Mucosa of rectum (tissue), 2 donors: ENCODE measurements at regions not wholly inside any gene's neighbourhood (a gene's known extent, or its start where the extent isn't known, plus 50 kb on each side); places are given as distances from the start of the nearest gene placed in this dataset.

Experiments
- H3K27ac ChIP-seq, 2 donors: one replicate each; pipeline ENCODE4 v1.7.0; 2013; ENCODE audit warnings: inconsistent platforms in 2 of 2, low read depth in 2 of 2, low read length in 2 of 2
- H3K27me3 ChIP-seq, 2 donors: one replicate each; pipeline ENCODE4 v1.7.0; 2013; ENCODE audit warnings: low read length in 2 of 2; ENCODE audit not compliant: control insufficient read depth in 2 of 2, insufficient read depth in 2 of 2
- H3K36me3 ChIP-seq, 2 donors: one replicate each; pipeline ENCODE4 v1.7.0; 2013; ENCODE audit warnings: low read length in 2 of 2; ENCODE audit not compliant: control insufficient read depth in 2 of 2, insufficient read depth in 2 of 2
- H3K4me1 ChIP-seq, 2 donors: one replicate each; pipeline ENCODE4 v1.7.0; 2013; ENCODE audit warnings: low read length in 2 of 2, mild to moderate bottlenecking in 1 of 2; ENCODE audit not compliant: control insufficient read depth in 2 of 2, insufficient read depth in 2 of 2
- H3K4me3 ChIP-seq, 2 donors: one replicate each; pipeline ENCODE4 v1.7.0; 2013; ENCODE audit warnings: low read length in 2 of 2
- H3K9ac ChIP-seq, 2 donors: one replicate each; pipeline ENCODE4 v1.7.0; 2013; ENCODE audit warnings: low read length in 2 of 2, low read depth in 1 of 2, mild to moderate bottlenecking in 1 of 2
- H3K9me3 ChIP-seq, 2 donors: one replicate each; pipeline ENCODE4 v1.7.0; 2013; ENCODE audit warnings: low read length in 2 of 2; ENCODE audit not compliant: control insufficient read depth in 2 of 2
- donor health status: healthy.
- donor health status: Normal muscosa, but diverticular disease.

- Histone ChIP-seq H3K27ac (no peak overlapping the region), H3K27me3 (no peaks in the 10 kb centered on the region), H3K9ac (no peak overlapping the region), H3K9me3 (no peaks in the 10 kb centered on the region), H3K4me1 (no peaks in the 10 kb centered on the region), H3K36me3 (no peaks in the 10 kb centered on the region), H3K4me3 (no peak overlapping the region)
These were observed 317.5 kb upstream of the RTL1 start for GRCh38 chr14:101220921-101221510.

DNA sequence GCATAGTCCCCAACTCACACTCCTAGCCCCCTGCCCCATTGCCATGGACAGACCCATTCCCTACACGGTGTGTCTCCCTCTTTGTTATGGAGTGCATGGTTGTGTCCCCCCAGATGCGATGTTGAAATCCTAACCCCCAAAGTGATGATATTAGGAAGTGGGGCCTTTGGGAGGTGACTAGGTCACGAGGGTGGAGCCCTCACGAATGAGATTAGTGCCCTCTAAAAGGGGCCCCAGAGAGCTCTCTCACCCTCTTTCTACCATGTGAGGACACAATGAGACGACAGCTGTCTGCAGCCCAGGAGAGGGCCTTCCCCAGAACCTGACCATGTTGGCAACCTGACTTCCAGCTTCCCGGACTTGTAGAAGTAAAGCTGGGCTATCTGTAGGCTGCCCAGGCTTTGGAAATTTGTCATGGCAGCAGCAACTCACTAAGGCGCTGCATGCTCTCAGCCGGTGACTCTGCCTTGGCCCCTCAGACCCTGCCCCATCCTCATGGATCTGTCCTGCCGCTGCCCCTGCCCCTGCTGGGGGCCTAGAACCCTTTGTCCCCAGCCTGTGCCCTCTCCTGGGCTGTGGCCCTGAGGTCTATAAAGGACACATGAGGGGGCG is 318.1 kb upstream of the RTL1 start:
- Histone ChIP-seq H3K4me1 (no peaks in the 10 kb centered on the region), H3K9me3 (no peaks in the 10 kb centered on the region), H3K27me3 (no peaks in the 10 kb centered on the region), H3K27ac (no peak overlapping the region), H3K9ac (no peak overlapping the region), H3K36me3 (no peaks in the 10 kb centered on the region), H3K4me3 (no peak overlapping the region)

- Histone ChIP-seq H3K27ac (no peak overlapping the region), H3K4me1 (peaks cover 0 to 3% of the 10 kb centered on the region in 2 donors), H3K27me3 (no peaks in the 10 kb centered on the region), H3K4me3 (no peak overlapping the region), H3K9me3 (no peaks in the 10 kb centered on the region), H3K9ac (no peak overlapping the region), H3K36me3 (no peaks in the 10 kb centered on the region)
These were observed 319.0 kb upstream of the RTL1 start for GRCh38 chr14:101222362-101223070.

GRCh38 chr14:101223127-101223526 is 319.6 kb upstream of the RTL1 start:
- H3K27ac ChIP-seq: no peak overlapping the region
- peaks cover 0 to 3% of the 10 kb centered on the region in 2 donors for H3K4me1 ChIP-seq
- H3K27me3 ChIP-seq: no peaks in the 10 kb centered on the region
- H3K9me3 ChIP-seq: no peaks in the 10 kb centered on the region
- no peak overlapping the region for H3K4me3 ChIP-seq
- no peaks in the 10 kb centered on the region for H3K36me3 ChIP-seq
- no peak overlapping the region for H3K9ac ChIP-seq

DNA sequence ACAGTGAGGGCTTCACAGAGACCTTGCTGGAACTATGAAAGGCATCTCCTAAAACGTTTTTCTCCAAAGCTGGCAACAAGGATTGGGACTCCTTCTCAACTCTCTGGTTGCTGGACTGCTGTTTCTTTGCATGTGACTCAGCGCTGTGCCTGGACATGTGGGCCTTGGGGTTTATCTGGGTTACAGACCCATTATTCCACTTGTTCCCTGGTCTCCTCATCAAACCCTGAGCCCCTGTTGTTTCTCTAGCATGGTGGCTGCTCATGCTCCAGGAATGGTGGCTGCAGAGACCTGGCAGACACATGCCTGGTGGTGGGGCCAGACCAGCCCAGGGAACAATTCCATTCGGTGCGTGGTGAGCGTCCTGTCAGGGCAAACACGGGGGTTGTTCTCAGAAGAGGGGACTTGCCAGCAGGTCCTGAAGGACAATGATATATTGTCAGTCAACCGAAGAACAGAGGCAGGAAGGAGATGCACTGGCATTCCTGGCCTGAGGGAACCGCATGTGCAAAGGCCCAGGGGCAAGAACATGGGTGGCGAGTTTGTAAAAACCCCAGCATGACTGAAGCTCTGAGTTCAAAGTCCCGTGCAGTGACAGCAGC is 320.1 kb upstream of the RTL1 start:
- Histone ChIP-seq H3K4me1 (peaks cover 0 to 3% of the 10 kb centered on the region in 2 donors), H3K27ac (no peak overlapping the region)

GRCh38 chr14:101224356-101225156 is 321.0 kb upstream of the RTL1 start:
- Histone ChIP-seq H3K9me3 (no peaks in the 10 kb centered on the region), H3K27ac (no peak overlapping the region), H3K4me3 (no peak overlapping the region), H3K4me1 (peaks cover 0 to 3% of the 10 kb centered on the region in 2 donors), H3K36me3 (no peaks in the 10 kb centered on the region), H3K27me3 (no peaks in the 10 kb centered on the region), H3K9ac (no peak overlapping the region)

More for the DNA sequence above, 320.1 kb upstream of the RTL1 start:
- Histone ChIP-seq H3K9me3 (no peaks in the 10 kb centered on the region), H3K4me3 (no peak overlapping the region), H3K36me3 (no peaks in the 10 kb centered on the region), H3K9ac (no peak overlapping the region), H3K27me3 (no peaks in the 10 kb centered on the region)

- Histone ChIP-seq H3K27me3 (no peaks in the 10 kb centered on the region), H3K27ac (no peak overlapping the region), H3K9ac (no peak overlapping the region), H3K4me1 (peaks cover 0 to 3% of the 10 kb centered on the region in 2 donors), H3K9me3 (no peaks in the 10 kb centered on the region), H3K4me3 (no peak overlapping the region), H3K36me3 (no peaks in the 10 kb centered on the region)
These were observed 321.9 kb upstream of the RTL1 start for GRCh38 chr14:101225157-101226152.

- Histone ChIP-seq H3K36me3 (no peaks in the 10 kb centered on the region), H3K27me3 (no peaks in the 10 kb centered on the region), H3K4me3 (no peak overlapping the region), H3K9me3 (no peaks in the 10 kb centered on the region), H3K27ac (no peak overlapping the region), H3K4me1 (peaks cover 0 to 3% of the 10 kb centered on the region in 2 donors), H3K9ac (no peak overlapping the region)
These were observed 322.7 kb upstream of the RTL1 start for GRCh38 chr14:101226265-101226602.
